GM18951 (cell line): ENCODE measurements at regions not wholly inside any gene's neighbourhood (a gene's known extent, or its start where the extent isn't known, plus 50 kb on each side); places are given as distances from the start of the nearest gene placed in this dataset.
"Not testable (repeated sequence)": the region's sequence is repeated elsewhere in the genome, so short reads cannot be mapped to it uniquely, and the experiment has no call there.

ENCODE experiments used
- POLR2A ChIP-seq: IDR thresholded peaks from 4 replicates; pipeline ENCODE4 v1.6.1; 2011; ENCODE audit warnings: mild to moderate bottlenecking; ENCODE audit not compliant: insufficient read length, insufficient read depth; ENCODE audit errors: extremely low read depth
- in situ Hi-C: fragments of 300-500 bp; cut with MboI; formaldehyde crosslinking; loops from one replicate; pipeline ENCODE4 v1.12.0; 2022; ENCODE audit warnings: low sequenced_read_pairs, mixed read lengths, inconsistent platforms; ENCODE audit not compliant: unreplicated experiment

GRCh38 chr6:74369556-74369993 is 673.6 kb downstream of the CD109 start:
- no peak for TF ChIP-seq POLR2A
- in situ Hi-C loops = no loop called here

GRCh38 chr6:74368746-74369145 is 672.7 kb downstream of the CD109 start:
- in situ Hi-C loops = no loop called here
- TF ChIP-seq POLR2A = no peak

- TF ChIP-seq POLR2A = no peak
- in situ Hi-C loops = no loop called here
These were observed 670.6 kb downstream of the CD109 start for GRCh38 chr6:74366634-74367033.

- in situ Hi-C loops = no loop called here
- TF ChIP-seq POLR2A = no peak
These were observed 666.4 kb downstream of the CD109 start for GRCh38 chr6:74362391-74362790.

GRCh38 chr6:74357321-74357720 is 661.3 kb downstream of the CD109 start:
- no peak for TF ChIP-seq POLR2A
- in situ Hi-C loops = no loop called here

GRCh38 chr6:74356391-74356790 is 660.4 kb downstream of the CD109 start:
- TF ChIP-seq POLR2A = no peak
- in situ Hi-C loops = no loop called here

GRCh38 chr6:74346936-74347535 is 651.0 kb downstream of the CD109 start:
- in situ Hi-C loops = no loop called here
- TF ChIP-seq POLR2A = no peak

GRCh38 chr6:74343804-74344203 is 647.8 kb downstream of the CD109 start:
- TF ChIP-seq POLR2A = no peak
- in situ Hi-C loops = no loop called here

- in situ Hi-C loops = not testable (repeated sequence)
These were observed 647.3 kb downstream of the CD109 start for GRCh38 chr6:74343321-74343720.

GRCh38 chr6:74334722-74335121 is 638.7 kb downstream of the CD109 start:
- no peak for TF ChIP-seq POLR2A
- in situ Hi-C loops = no loop called here

GRCh38 chr6:74333406-74333805 is 637.4 kb downstream of the CD109 start:
- in situ Hi-C loops = no loop called here
- TF ChIP-seq POLR2A = no peak

- no peak for TF ChIP-seq POLR2A
- in situ Hi-C loops = no loop called here
These were observed 624.7 kb downstream of the CD109 start for GRCh38 chr6:74320715-74321114.

GRCh38 chr6:74320074-74320473 is 624.1 kb downstream of the CD109 start:
- TF ChIP-seq POLR2A = no peak
- in situ Hi-C loops = no loop called here

GRCh38 chr6:74319292-74319691 is 623.3 kb downstream of the CD109 start:
- in situ Hi-C loops = no loop called here
- no peak for TF ChIP-seq POLR2A

GRCh38 chr6:74318738-74319137 is 622.7 kb downstream of the CD109 start:
- in situ Hi-C loops = no loop called here
- no peak for TF ChIP-seq POLR2A
